Karpas-422 (cell line): ENCODE measurements at regions not wholly inside any gene's neighbourhood (a gene's known extent, or its start where the extent isn't known, plus 50 kb on each side); places are given as distances from the start of the nearest gene placed in this dataset.

ENCODE experiments used
- DNase-seq: peaks from one replicate; pipeline ENCODE4 v3.0.0-alpha.2; 2015
- H2AFZ ChIP-seq: fragments of 200-600 bp; sonication (generic); 2 replicates; pipeline ENCODE4 v1.6.1; 2014; ENCODE audit warnings: antibody characterized with exemption, low read length, mixed read lengths
- H3K27ac ChIP-seq: fragments of 200-600 bp; sonication (generic); 2 replicates; pipeline ENCODE4 v1.5.1; 2014; ENCODE audit warnings: mild to moderate bottlenecking, low read length, moderate library complexity
- H3K27me3 ChIP-seq: fragments of 200-600 bp; sonication (generic); 2 replicates; pipeline ENCODE4 v1.6.1; 2014; ENCODE audit warnings: low read length, mixed read lengths
- H3K36me3 ChIP-seq: fragments of 200-600 bp; sonication (generic); 2 replicates; pipeline ENCODE4 v1.6.1; 2014; ENCODE audit warnings: low read length, mixed read lengths; ENCODE audit not compliant: insufficient read depth
- H3K4me1 ChIP-seq: fragments of 200-600 bp; sonication (generic); 2 replicates; pipeline ENCODE4 v1.6.1; 2014; ENCODE audit warnings: mild to moderate bottlenecking, low read length, mixed read lengths
- H3K4me2 ChIP-seq: fragments of 200-600 bp; sonication (generic); 2 replicates; pipeline ENCODE4 v1.6.1; 2014; ENCODE audit warnings: low read length, low read depth, mild to moderate bottlenecking; ENCODE audit not compliant: poor library complexity, severe bottlenecking
- H3K4me3 ChIP-seq: fragments of 200-600 bp; sonication (generic); 2 replicates; pipeline ENCODE4 v1.5.1; 2014; ENCODE audit warnings: mild to moderate bottlenecking, antibody characterized with exemption, low read length, mixed read lengths
- H3K79me2 ChIP-seq: fragments of 200-600 bp; sonication (generic); 2 replicates; pipeline ENCODE4 v1.6.1; 2014; ENCODE audit warnings: mild to moderate bottlenecking, low read length, mixed read lengths
- H3K9ac ChIP-seq: fragments of 200-600 bp; sonication (generic); 2 replicates; pipeline ENCODE4 v1.6.0; 2014; ENCODE audit warnings: low read length
- H3K9me2 ChIP-seq: fragments of 200-600 bp; sonication (generic), shearing (Covaris generic); replicated peaks from 2 replicates; pipeline ENCODE4 v1.6.0; 2014; ENCODE audit warnings: mild to moderate bottlenecking, low read length, moderate library complexity; ENCODE audit not compliant: insufficient read depth
- H3K9me3 ChIP-seq: fragments of 300-700, 200-600 bp; sonication (generic); 2 replicates; pipeline ENCODE4 v1.6.1; 2014; ENCODE audit warnings: low read length, mixed read lengths
- H4K20me1 ChIP-seq: fragments of 200-600 bp; sonication (generic); 2 replicates; pipeline ENCODE4 v1.6.1; 2014; ENCODE audit warnings: mild to moderate bottlenecking, antibody characterized with exemption, low read length, low read depth; ENCODE audit not compliant: insufficient read depth

DNA sequence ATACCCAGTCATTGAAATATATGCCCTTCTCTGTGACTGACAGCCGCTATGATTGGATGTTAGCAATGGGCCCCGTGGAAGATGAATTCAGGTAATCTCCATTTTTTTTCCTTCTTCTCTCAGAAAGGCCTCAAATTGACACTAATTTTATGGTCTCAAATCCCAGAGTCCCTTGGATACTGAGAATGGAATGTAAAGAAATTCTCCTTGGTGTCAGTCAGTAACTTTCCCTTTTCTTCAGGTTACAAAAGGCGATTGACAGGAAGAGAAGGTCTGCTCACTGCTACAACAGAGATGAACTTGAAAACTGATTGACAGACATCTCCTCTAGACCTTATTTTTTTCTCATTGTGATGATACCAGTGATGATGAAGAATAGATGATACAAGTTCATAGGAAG is 748.3 kb downstream of the MAT2B start:
- H2AFZ ChIP-seq: no peak overlapping the region
- H3K36me3 ChIP-seq: no peaks in the 10 kb centered on the region
- no peaks in the 10 kb centered on the region for H3K27me3 ChIP-seq
- H3K4me1 ChIP-seq: no peaks in the 10 kb centered on the region
- H3K27ac ChIP-seq: no peak overlapping the region
- H3K9me2 ChIP-seq: no peaks in the 10 kb centered on the region
- no peaks in the 10 kb centered on the region; the same call in 1 of the 2 replicates for H3K9me3 ChIP-seq
- no peak overlapping the region for H3K4me2 ChIP-seq
- no peak overlapping the region for H3K4me3 ChIP-seq
- H4K20me1 ChIP-seq: no peaks in the 10 kb centered on the region
- no peak overlapping the region for H3K9ac ChIP-seq
- no peak for DNase-seq
- H3K79me2 ChIP-seq: no peaks in the 10 kb centered on the region

DNA sequence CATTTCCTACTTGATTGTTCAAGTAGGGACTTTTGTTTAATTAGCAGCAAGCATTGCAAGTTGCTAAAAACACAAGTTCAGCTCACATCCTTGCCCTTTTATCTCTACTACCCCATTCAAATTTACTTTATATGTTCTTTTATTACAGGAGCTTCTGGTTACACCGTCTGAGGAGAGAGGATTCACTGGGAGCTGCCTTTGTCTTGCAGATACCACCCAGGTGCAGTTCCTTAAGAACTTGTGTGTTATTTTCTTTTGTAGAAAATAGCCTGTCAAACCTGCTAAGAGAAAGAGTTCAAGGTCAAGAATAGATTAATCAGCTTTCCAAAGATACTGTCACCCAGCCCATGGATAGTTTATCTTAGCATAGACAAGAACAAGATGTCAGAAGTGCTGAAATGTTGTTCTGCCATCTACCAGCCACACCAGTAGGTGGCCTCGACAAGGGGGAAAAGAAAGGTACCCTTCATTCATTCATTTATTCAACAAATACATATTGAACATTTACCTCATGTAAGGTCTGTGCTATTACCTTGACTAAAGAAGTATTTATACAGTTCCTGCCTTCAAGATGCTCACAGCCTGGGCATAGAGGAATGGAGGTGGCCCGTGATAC is 750.3 kb downstream of the MAT2B start:
- no peaks in the 10 kb centered on the region for H4K20me1 ChIP-seq
- H3K9me3 ChIP-seq: no peaks in the 10 kb centered on the region; the same call in 1 of the 2 replicates
- no peaks in the 10 kb centered on the region for H3K9me2 ChIP-seq
- no peaks in the 10 kb centered on the region for H3K27me3 ChIP-seq
- no peak overlapping the region for H3K9ac ChIP-seq
- no peaks in the 10 kb centered on the region for H3K36me3 ChIP-seq
- no peak overlapping the region for H3K4me2 ChIP-seq
- H3K79me2 ChIP-seq: no peaks in the 10 kb centered on the region
- no peak overlapping the region for H2AFZ ChIP-seq
- no peak overlapping the region for H3K4me3 ChIP-seq
- no peak overlapping the region for H3K27ac ChIP-seq
- no peaks in the 10 kb centered on the region for H3K4me1 ChIP-seq
- no peak for DNase-seq

DNA sequence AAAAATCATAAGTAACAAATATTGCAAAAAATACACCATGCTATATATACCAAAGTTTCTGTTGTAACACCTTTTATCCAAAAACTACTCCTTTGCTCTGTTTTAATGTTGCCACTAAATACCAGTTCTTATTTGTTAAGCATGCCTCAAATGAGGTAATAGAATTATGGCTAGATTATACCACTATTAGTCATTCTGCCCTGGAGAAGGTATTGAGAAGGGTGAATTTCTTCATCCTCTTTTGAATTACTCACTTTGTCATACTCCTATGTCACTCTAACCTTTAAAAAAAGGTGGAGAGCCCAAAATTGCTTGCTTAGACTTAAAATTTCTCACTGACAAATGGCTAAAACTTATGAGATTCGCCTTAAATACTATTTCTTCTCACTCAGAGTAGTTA is 750.9 kb downstream of the MAT2B start:
- Histone ChIP-seq H4K20me1 (no peaks in the 10 kb centered on the region), H3K36me3 (no peaks in the 10 kb centered on the region), H3K9me3 (no peaks in the 10 kb centered on the region; the same call in 1 of the 2 replicates), H3K27me3 (no peaks in the 10 kb centered on the region), H2AFZ (no peak overlapping the region), H3K4me2 (no peak overlapping the region), H3K9me2 (no peaks in the 10 kb centered on the region), H3K27ac (no peak overlapping the region), H3K4me1 (no peaks in the 10 kb centered on the region), H3K4me3 (no peak overlapping the region), H3K9ac (no peak overlapping the region), H3K79me2 (no peaks in the 10 kb centered on the region)
- no peak for DNase-seq

DNA sequence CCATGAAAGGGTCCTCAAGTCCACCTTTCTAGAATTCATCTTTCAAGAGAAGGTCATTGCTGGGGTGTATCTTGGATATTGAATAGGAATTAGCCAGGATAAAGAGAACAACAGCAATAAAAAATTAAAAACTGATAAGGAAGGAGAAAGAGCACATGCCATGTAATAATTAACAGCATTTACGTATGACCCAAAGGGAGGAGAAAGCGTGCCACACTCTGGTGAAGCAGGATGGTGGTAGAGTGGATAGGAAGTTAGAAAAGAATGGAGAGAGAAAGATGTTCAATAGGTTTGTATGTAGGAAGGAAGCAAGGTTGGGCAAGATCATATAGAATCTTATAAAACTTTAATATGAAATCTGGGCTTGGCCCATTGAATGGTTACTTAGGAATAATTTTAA is 751.5 kb downstream of the MAT2B start:
- Histone ChIP-seq H3K4me3 (no peak overlapping the region), H3K36me3 (no peaks in the 10 kb centered on the region), H3K9me3 (no peaks in the 10 kb centered on the region), H3K4me1 (no peaks in the 10 kb centered on the region), H3K79me2 (no peaks in the 10 kb centered on the region), H3K4me2 (no peak overlapping the region), H2AFZ (no peak overlapping the region), H4K20me1 (no peaks in the 10 kb centered on the region), H3K27me3 (no peaks in the 10 kb centered on the region), H3K9me2 (no peaks in the 10 kb centered on the region), H3K9ac (no peak overlapping the region), H3K27ac (no peak overlapping the region)
- DNase-seq: no peak

DNA sequence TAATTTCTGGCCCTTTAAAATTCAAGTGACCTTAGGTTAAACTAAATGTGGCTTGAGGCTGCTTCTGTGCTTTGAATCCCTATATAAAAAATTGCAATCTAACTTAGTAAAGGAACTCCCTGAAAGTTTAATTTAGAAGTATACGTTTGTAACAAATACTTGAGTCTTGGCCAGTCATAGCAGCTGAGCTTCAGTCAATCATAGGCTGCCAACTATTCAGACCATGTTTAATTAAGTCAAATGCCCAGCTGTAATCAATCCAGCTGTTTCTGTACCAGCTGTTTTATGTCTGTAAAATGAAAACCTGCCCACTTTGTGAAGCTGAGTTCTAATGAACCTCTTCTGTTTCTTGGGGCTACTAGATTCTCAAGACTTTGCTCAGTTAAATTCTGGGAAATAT is 760.1 kb downstream of the MAT2B start:
- H3K9me3 ChIP-seq: peaks cover 3% of the 10 kb centered on the region; the same call in 1 of the 2 replicates

DNA sequence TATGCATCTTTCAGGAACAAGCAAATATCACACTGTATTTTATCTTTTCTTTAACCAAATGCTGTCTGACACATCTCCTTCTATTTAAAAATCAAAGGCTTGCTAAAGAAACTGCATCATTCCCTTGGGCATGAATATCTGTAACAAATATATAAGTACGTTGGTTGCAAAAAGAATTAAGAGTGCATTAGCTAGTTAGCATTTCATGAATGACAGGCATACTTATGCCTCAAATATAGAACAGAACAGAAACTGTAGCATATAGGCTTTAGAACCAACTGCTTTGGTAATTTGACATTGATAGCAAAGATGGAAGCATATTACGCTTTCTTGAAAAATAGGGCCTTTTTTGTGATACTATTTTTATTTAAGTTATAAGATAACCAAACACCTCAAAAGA is 761.2 kb downstream of the MAT2B start:
- no peaks in the 10 kb centered on the region for H3K36me3 ChIP-seq
- no peaks in the 10 kb centered on the region for H3K27me3 ChIP-seq
- H3K9ac ChIP-seq: no peak overlapping the region
- no peak overlapping the region for H3K4me2 ChIP-seq
- no peak overlapping the region for H3K27ac ChIP-seq
- no peaks in the 10 kb centered on the region for H3K4me1 ChIP-seq
- no peak overlapping the region for H3K4me3 ChIP-seq
- H3K9me2 ChIP-seq: no peaks in the 10 kb centered on the region
- peaks cover 3% of the 10 kb centered on the region; the same call in 1 of the 2 replicates for H3K9me3 ChIP-seq
- no peak overlapping the region for H2AFZ ChIP-seq
- no peaks in the 10 kb centered on the region for H4K20me1 ChIP-seq
- DNase-seq: no peak
- no peaks in the 10 kb centered on the region for H3K79me2 ChIP-seq

More for the DNA sequence above, 760.1 kb downstream of the MAT2B start:
- H2AFZ ChIP-seq: no peak overlapping the region
- no peak for DNase-seq
- no peaks in the 10 kb centered on the region for H3K4me1 ChIP-seq
- no peaks in the 10 kb centered on the region for H3K27me3 ChIP-seq
- H3K79me2 ChIP-seq: no peaks in the 10 kb centered on the region
- H4K20me1 ChIP-seq: no peaks in the 10 kb centered on the region
- H3K9ac ChIP-seq: no peak overlapping the region
- H3K36me3 ChIP-seq: no peaks in the 10 kb centered on the region
- H3K9me2 ChIP-seq: no peaks in the 10 kb centered on the region
- no peak overlapping the region for H3K4me2 ChIP-seq
- H3K27ac ChIP-seq: no peak overlapping the region
- no peak overlapping the region for H3K4me3 ChIP-seq

DNA sequence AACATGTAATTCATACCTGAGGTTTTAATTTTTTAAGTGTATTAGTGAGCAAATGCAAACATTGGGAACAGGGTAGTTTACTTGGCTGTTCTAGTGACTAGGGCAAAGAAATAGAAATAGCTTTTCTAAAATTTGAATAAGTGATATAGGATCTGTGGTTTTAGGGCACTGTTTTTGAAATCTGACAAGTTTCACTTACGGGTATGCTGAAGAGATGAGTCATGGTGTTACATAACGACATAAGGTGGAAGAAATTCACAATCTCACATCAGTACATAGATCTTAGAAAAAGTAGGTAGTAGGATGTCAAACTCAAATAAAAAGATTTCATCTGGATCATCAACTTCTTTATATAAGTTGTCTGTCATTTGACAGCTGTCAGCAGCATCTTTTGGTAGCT is 772.3 kb downstream of the MAT2B start:
- Histone ChIP-seq H3K27ac (no peak overlapping the region), H4K20me1 (no peaks in the 10 kb centered on the region), H3K79me2 (no peaks in the 10 kb centered on the region), H3K27me3 (no peaks in the 10 kb centered on the region), H3K4me1 (no peaks in the 10 kb centered on the region), H3K4me2 (no peak overlapping the region), H2AFZ (no peak overlapping the region), H3K9me3 (peaks cover 24% of the 10 kb centered on the region; the same call in 1 of the 2 replicates), H3K9me2 (no peaks in the 10 kb centered on the region), H3K36me3 (no peaks in the 10 kb centered on the region), H3K4me3 (no peak overlapping the region), H3K9ac (no peak overlapping the region)
- DNase-seq: no peak

DNA sequence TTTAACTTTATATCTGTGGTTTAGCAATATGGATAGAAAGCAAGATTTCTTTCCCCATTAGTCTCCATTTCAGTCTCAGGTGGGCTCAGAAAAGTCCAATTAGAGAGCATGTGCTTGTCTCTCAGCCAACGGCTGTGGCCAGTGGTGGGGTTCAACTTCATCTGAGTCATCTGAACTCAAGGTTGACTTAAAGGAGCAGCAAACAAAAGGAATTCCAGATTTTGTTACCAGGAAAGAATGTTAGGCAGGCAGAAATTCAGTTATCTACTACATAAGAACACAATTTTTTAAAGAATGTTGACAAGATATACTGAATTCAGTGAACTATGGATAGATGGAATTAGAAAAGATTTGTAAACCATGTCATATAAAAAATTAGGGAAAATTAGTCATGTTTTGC is 784.1 kb downstream of the MAT2B start:
- Histone ChIP-seq H3K4me1 (no peaks in the 10 kb centered on the region), H3K4me3 (no peak overlapping the region), H3K79me2 (no peaks in the 10 kb centered on the region), H3K27ac (no peak overlapping the region), H3K9ac (no peak overlapping the region), H3K9me3 (peaks cover 21% of the 10 kb centered on the region), H2AFZ (no peak overlapping the region), H3K4me2 (no peak overlapping the region), H3K9me2 (no peaks in the 10 kb centered on the region), H3K36me3 (no peaks in the 10 kb centered on the region), H3K27me3 (no peaks in the 10 kb centered on the region), H4K20me1 (no peaks in the 10 kb centered on the region)
- DNase-seq: no peak
